SK-N-SH (cell line): ENCODE measurements at regions not wholly inside any gene's neighbourhood (a gene's known extent, or its start where the extent isn't known, plus 50 kb on each side); places are given as distances from the start of the nearest gene placed in this dataset.
"Not testable (repeated sequence)": the region's sequence is repeated elsewhere in the genome, so short reads cannot be mapped to it uniquely, and the experiment has no call there.

Source experiments
- CTCF ChIA-PET: fragments of 300-600, 350-600 bp; formaldehyde crosslinking; extraction: SDS; loops from one replicate; lab custom pipeline; 2021; lab: Yijun Ruan, JAX
- POLR2A ChIA-PET: fragments of 350-600 bp; sonication (Branson Sonifier 250); formaldehyde crosslinking; extraction: SDS; loops from one replicate; lab custom pipeline; 2020; ENCODE audit warnings: antibody characterized with exemption, inconsistent platforms; lab: Yijun Ruan, JAX
- DNase-seq: peaks from one replicate; pipeline ENCODE4 v3.0.0; 2012
- H2AFZ ChIP-seq: fragments of 200-600 bp; sonication (generic); 2 replicates; pipeline ENCODE4 v1.8.1; 2016; ENCODE audit warnings: antibody characterized with exemption, mild to moderate bottlenecking, low read depth
- H3F3A ChIP-seq: fragments of 200-600 bp; sonication (generic); replicated peaks from 2 replicates; pipeline ENCODE3; 2016; ENCODE audit warnings: antibody characterized with exemption, mild to moderate bottlenecking; ENCODE audit not compliant: insufficient read depth
- H3K27ac ChIP-seq, 2 experiments: fragments of 200-500 bp in 1 of 2; fragments of 200-600 bp in 1 of 2; sonication (Bioruptor generic) in 1 of 2; sonication (generic), shearing (Covaris generic) in 1 of 2; 2 replicates each; pipeline versions ENCODE4 v1.5.1 to v1.6.1; 2014 to 2016; ENCODE audit warnings: low read depth in 2 of 2, inconsistent platforms in 1 of 2, low read length in 1 of 2, mild to moderate bottlenecking in 1 of 2, mixed read lengths in 1 of 2
- H3K27me3 ChIP-seq: fragments of 200-600 bp; sonication (generic), shearing (Covaris generic); 2 replicates; pipeline ENCODE4 v1.6.1; 2016; ENCODE audit warnings: mixed run types; ENCODE audit not compliant: insufficient read depth
- H3K36me3 ChIP-seq, 2 experiments: fragments of 200-500 bp in 1 of 2; fragments of 200-600 bp in 1 of 2; sonication (Bioruptor generic) in 1 of 2; sonication (generic) in 1 of 2; replicated peaks in 1 of 2; 2 replicates each; pipeline versions ENCODE3 to v1.5.1; 2014 to 2016; ENCODE audit warnings: low read length in 1 of 2, mild to moderate bottlenecking in 1 of 2; ENCODE audit not compliant: insufficient read depth in 2 of 2, control insufficient read depth in 1 of 2
- H3K4me1 ChIP-seq, 2 experiments: fragments of 200-500 bp in 1 of 2; fragments of 200-600 bp in 1 of 2; sonication (Bioruptor generic) in 1 of 2; sonication (generic), shearing (Covaris generic) in 1 of 2; 2 replicates each; pipeline versions ENCODE4 v1.5.1 to v1.6.1; 2014 to 2016; ENCODE audit warnings: low read depth in 1 of 2, low read length in 1 of 2, mixed run types in 1 of 2; ENCODE audit not compliant: insufficient read depth in 2 of 2, control insufficient read depth in 1 of 2
- H3K4me2 ChIP-seq: fragments of 200-600 bp; sonication (generic), shearing (Covaris generic); 2 replicates; pipeline ENCODE4 v1.6.1; 2017; ENCODE audit warnings: mixed run types
- H3K4me3 ChIP-seq, 2 experiments: fragments of 200-500 bp in 1 of 2; fragments of 200-600 bp in 1 of 2; sonication (Bioruptor generic) in 1 of 2; sonication (generic), shearing (Covaris generic) in 1 of 2; 2 replicates each; pipeline versions ENCODE4 v1.5.1 to v1.8.1; 2014 to 2016; ENCODE audit warnings: low read depth in 2 of 2, inconsistent platforms in 1 of 2, low read length in 1 of 2, mild to moderate bottlenecking in 1 of 2, mixed read lengths in 1 of 2, moderate library complexity in 1 of 2
- H3K79me2 ChIP-seq: fragments of 200-600 bp; sonication (generic); 2 replicates; pipeline ENCODE4 v1.8.1; 2017; ENCODE audit warnings: mild to moderate bottlenecking; ENCODE audit not compliant: insufficient read depth
- H3K9ac ChIP-seq: fragments of 200-600 bp; sonication (generic); 2 replicates; pipeline ENCODE4 v1.6.1; 2017; ENCODE audit warnings: mixed run types
- H3K9me2 ChIP-seq: fragments of 200-600 bp; sonication (generic); 2 replicates; pipeline ENCODE4 v1.6.1; 2017; ENCODE audit warnings: mixed run types
- H3K9me3 ChIP-seq: fragments of 200-600 bp; sonication (generic); 2 replicates; pipeline ENCODE4 v1.6.1; 2017; ENCODE audit warnings: mixed run types, mild to moderate bottlenecking, moderate library complexity
- H4K20me1 ChIP-seq: fragments of 200-600 bp; sonication (generic); 2 replicates; pipeline ENCODE4 v1.6.1; 2017; ENCODE audit warnings: mild to moderate bottlenecking, mixed run types; ENCODE audit not compliant: insufficient read depth
- EZH2phosphoT487 ChIP-seq: fragments of 200-600 bp; sonication (generic); IDR thresholded peaks from 2 replicates; pipeline ENCODE4 v1.6.1; 2017; ENCODE audit warnings: low read depth, mixed run types, mild to moderate bottlenecking, antibody characterized with exemption, moderate library complexity, borderline replicate concordance
- FOSL2 ChIP-seq: IDR thresholded peaks from 2 replicates; pipeline ENCODE4 v1.4.0; 2012; ENCODE audit warnings: low read depth, mild to moderate bottlenecking, moderate library complexity, borderline replicate concordance
- FOXM1 ChIP-seq: IDR thresholded peaks from 2 replicates; pipeline ENCODE4 v1.4.0; 2012; ENCODE audit warnings: low read depth, mild to moderate bottlenecking
- GATA2 ChIP-seq: sonication (generic); formaldehyde crosslinking; IDR thresholded peaks from 2 replicates; pipeline ENCODE4 v1.5.0; 2020; ENCODE audit warnings: mild to moderate bottlenecking, missing genetic modification reagents
- NFIC ChIP-seq: IDR thresholded peaks from 2 replicates; pipeline ENCODE4 v1.4.0; 2012; ENCODE audit warnings: borderline replicate concordance
- NRF1 ChIP-seq: IDR thresholded peaks from 2 replicates; pipeline ENCODE4 v1.6.1; 2012; ENCODE audit warnings: low read depth, mild to moderate bottlenecking, low read length
- RAD21 ChIP-seq: IDR thresholded peaks from 2 replicates; pipeline ENCODE4 v1.6.1; 2012; ENCODE audit warnings: mild to moderate bottlenecking, low read length
- RCOR1 ChIP-seq: fragments of 150-350 bp; IDR thresholded peaks from 2 replicates; pipeline ENCODE4 v1.6.1; 2017; ENCODE audit warnings: antibody characterized with exemption, low read length
- RXRA ChIP-seq: IDR thresholded peaks from 2 replicates; pipeline ENCODE4 v1.4.0; 2012; ENCODE audit warnings: low read depth, mild to moderate bottlenecking, borderline replicate concordance
- SIN3A ChIP-seq: IDR thresholded peaks from 2 replicates; pipeline ENCODE4 v1.6.1; 2012; ENCODE audit warnings: low read depth, mild to moderate bottlenecking, low read length, moderate library complexity, borderline replicate concordance
- SMC3 ChIP-seq: IDR thresholded peaks from 2 replicates; pipeline ENCODE4 v1.6.1; 2012; ENCODE audit warnings: low read depth, low read length, improper control_type of control experiment
- TAF1 ChIP-seq: IDR thresholded peaks from 2 replicates; pipeline ENCODE4 v1.6.1; 2012; ENCODE audit warnings: low read depth, mild to moderate bottlenecking, low read length, moderate library complexity, borderline replicate concordance
- USF1 ChIP-seq: IDR thresholded peaks from 2 replicates; pipeline ENCODE4 v1.4.0; 2012; ENCODE audit warnings: low read depth, borderline replicate concordance
- YY1 ChIP-seq: IDR thresholded peaks from 2 replicates; pipeline ENCODE4 v1.4.0; 2012; ENCODE audit warnings: low read depth, mild to moderate bottlenecking
- ZBTB33 ChIP-seq: IDR thresholded peaks from 2 replicates; pipeline ENCODE4 v1.4.0; 2012; ENCODE audit warnings: low read depth, borderline replicate concordance
- WGBS: methylation state at CpG from one replicate; pipeline ENCODE4 v1.1.6; 2017; ENCODE audit warnings: low lambda C conversion rate; 5-methylcytosine and 5-hydroxymethylcytosine counted together
- TF ChIP-seq, protein P1 (sequence below): IDR thresholded peaks from 2 replicates; pipeline ENCODE4; 2012
- TF ChIP-seq, protein P2 (sequence below): fragments of 150-350 bp; IDR thresholded peaks from 2 replicates; pipeline ENCODE4 v1.6.1; 2016; ENCODE audit warnings: mild to moderate bottlenecking, low read depth, low read length

GRCh38 chr10:123394382-123394781, 240.2 kb downstream of the BUB3 start:
- H3K27ac ChIP-seq: no peak overlapping the region
- TF ChIP-seq ZBTB33 (no peak), SMC3 (no peak), TAF1 (no peak), SIN3A (no peak)
- TF ChIP-seq, protein P1, sequence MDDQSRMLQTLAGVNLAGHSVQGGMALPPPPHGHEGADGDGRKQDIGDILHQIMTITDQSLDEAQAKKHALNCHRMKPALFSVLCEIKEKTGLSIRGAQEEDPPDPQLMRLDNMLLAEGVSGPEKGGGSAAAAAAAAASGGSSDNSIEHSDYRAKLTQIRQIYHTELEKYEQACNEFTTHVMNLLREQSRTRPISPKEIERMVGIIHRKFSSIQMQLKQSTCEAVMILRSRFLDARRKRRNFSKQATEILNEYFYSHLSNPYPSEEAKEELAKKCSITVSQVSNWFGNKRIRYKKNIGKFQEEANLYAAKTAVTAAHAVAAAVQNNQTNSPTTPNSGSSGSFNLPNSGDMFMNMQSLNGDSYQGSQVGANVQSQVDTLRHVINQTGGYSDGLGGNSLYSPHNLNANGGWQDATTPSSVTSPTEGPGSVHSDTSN: no peak
- H3K79me2 ChIP-seq: no peaks in the 10 kb centered on the region
- no peak overlapping the region for H2AFZ ChIP-seq
- no peaks in the 10 kb centered on the region for H3K9me2 ChIP-seq
- no peak overlapping the region for H3K4me2 ChIP-seq
- no peaks in the 10 kb centered on the region for H4K20me1 ChIP-seq
- H3K4me3 ChIP-seq: no peak overlapping the region
- no peak overlapping the region for H3K9ac ChIP-seq
- no peaks in the 10 kb centered on the region for H3K36me3 ChIP-seq
- H3K9me3 ChIP-seq: no peaks in the 10 kb centered on the region
- no peaks in the 10 kb centered on the region for H3K27me3 ChIP-seq
- no peaks in the 10 kb centered on the region for H3F3A ChIP-seq
- ChIA-PET CTCF (no interaction called here), POLR2A (no interaction called here)
- no peaks in the 10 kb centered on the region for H3K4me1 ChIP-seq
- 17% methylated on average over 1 of the region's 1 CpG for WGBS
- no peak for DNase-seq

GRCh38 chr10:123395234-123395633, 241.0 kb downstream of the BUB3 start:
- H3K4me3 ChIP-seq, H3K9ac ChIP-seq, H2AFZ ChIP-seq, H3K4me1 ChIP-seq, H3K9me2 ChIP-seq, DNase-seq, H3K27ac ChIP-seq, H3K27me3 ChIP-seq, H3F3A ChIP-seq, H3K36me3 ChIP-seq, H3K79me2 ChIP-seq, H4K20me1 ChIP-seq, POLR2A ChIA-PET, H3K9me3 ChIP-seq, H3K4me2 ChIP-seq: not testable (repeated sequence)
- WGBS: 18% methylated on average over 4 of the region's 4 CpGs
- CTCF ChIA-PET: interaction anchor here (0.9 kb wide), 1 partner anchor 261 kb away, joined by 3 read pairs; no protein-coding TSS in a partner anchor

DNA sequence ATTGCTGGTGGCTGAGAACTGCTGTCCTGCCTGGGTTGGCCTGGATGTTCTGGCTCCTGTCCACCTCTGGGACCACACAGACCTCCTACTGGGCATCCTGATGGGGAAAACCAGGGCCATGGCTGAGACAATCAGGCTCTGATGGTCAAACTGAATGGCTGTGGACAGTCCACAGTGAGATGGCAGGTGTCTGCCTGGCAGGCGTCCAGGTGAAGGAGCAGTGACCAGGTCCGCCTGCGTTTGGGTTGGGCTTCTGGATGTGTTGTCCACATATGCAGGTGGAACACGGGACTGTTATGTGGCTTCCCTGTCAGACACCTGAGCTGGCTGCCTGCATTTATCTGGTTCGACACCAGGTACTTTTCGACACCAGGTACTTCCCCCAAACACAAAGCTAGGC, 241.7 kb downstream of the BUB3 start:
- no peaks in the 10 kb centered on the region for H3F3A ChIP-seq
- DNase-seq: no peak
- H3K4me1 ChIP-seq: no peaks in the 10 kb centered on the region
- POLR2A ChIA-PET: no interaction called here
- no peak overlapping the region for H2AFZ ChIP-seq
- CTCF ChIA-PET: no interaction called here
- H3K4me2 ChIP-seq: no peak overlapping the region
- no peak overlapping the region for H3K9ac ChIP-seq
- 36% methylated on average over 5 of the region's 6 CpGs for WGBS
- H3K4me3 ChIP-seq: no peak overlapping the region
- H3K9me3 ChIP-seq: no peaks in the 10 kb centered on the region
- no peaks in the 10 kb centered on the region for H3K79me2 ChIP-seq
- no peak overlapping the region for H3K27ac ChIP-seq
- no peaks in the 10 kb centered on the region for H3K36me3 ChIP-seq
- no peaks in the 10 kb centered on the region for H4K20me1 ChIP-seq
- no peaks in the 10 kb centered on the region for H3K9me2 ChIP-seq
- H3K27me3 ChIP-seq: no peaks in the 10 kb centered on the region
- TF ChIP-seq GATA2 (CRISPR knock-in tag): no peak
- TF ChIP-seq RAD21: no peak
- no peak for TF ChIP-seq RXRA
- TF ChIP-seq, protein P2, sequence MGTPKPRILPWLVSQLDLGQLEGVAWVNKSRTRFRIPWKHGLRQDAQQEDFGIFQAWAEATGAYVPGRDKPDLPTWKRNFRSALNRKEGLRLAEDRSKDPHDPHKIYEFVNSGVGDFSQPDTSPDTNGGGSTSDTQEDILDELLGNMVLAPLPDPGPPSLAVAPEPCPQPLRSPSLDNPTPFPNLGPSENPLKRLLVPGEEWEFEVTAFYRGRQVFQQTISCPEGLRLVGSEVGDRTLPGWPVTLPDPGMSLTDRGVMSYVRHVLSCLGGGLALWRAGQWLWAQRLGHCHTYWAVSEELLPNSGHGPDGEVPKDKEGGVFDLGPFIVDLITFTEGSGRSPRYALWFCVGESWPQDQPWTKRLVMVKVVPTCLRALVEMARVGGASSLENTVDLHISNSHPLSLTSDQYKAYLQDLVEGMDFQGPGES: no peak
- no peak for TF ChIP-seq YY1
- TF ChIP-seq USF1: no peak
- TF ChIP-seq RCOR1: no peak
- no peak for TF ChIP-seq NFIC
- TF ChIP-seq, protein P1: no peak
- no peak for TF ChIP-seq EZH2phosphoT487
- TF ChIP-seq FOSL2: no peak
- no peak for TF ChIP-seq FOXM1
- no peak for TF ChIP-seq NRF1
- TF ChIP-seq SIN3A: no peak
